HepG2 (cell line): ENCODE measurements at regions not wholly inside any gene's neighbourhood (a gene's known extent, or its start where the extent isn't known, plus 50 kb on each side); places are given as distances from the start of the nearest gene placed in this dataset.
A peak's percentile ranks its signal among the peaks of the same experiment; 100 is the strongest.

ENCODE experiments used
- ATRX ChIP-seq: sonication (generic); formaldehyde crosslinking; IDR thresholded peaks from 2 replicates; pipeline ENCODE4 v1.4.0; 2020; ENCODE audit warnings: missing genetic modification reagents, borderline replicate concordance
- CBX5 ChIP-seq: sonication (generic); formaldehyde crosslinking; IDR thresholded peaks from 2 replicates; pipeline ENCODE4 v1.4.0; 2020; ENCODE audit warnings: missing genetic modification reagents, borderline replicate concordance
- CEBPG ChIP-seq: IDR thresholded peaks from 2 replicates; pipeline ENCODE4 v1.6.1; 2016
- CENPX ChIP-seq: sonication (generic); formaldehyde crosslinking; IDR thresholded peaks from 2 replicates; pipeline ENCODE4 v1.9.0; 2021; ENCODE audit warnings: mild to moderate bottlenecking, missing genetic modification reagents, moderate library complexity
- KAT2B ChIP-seq: fragments of 150-350 bp; IDR thresholded peaks from 2 replicates; pipeline ENCODE4 v1.6.1; 2014; ENCODE audit warnings: low read depth, low read length, borderline replicate concordance
- KLF11 ChIP-seq: IDR thresholded peaks from 2 replicates; pipeline ENCODE4 v1.6.1; 2016; ENCODE audit warnings: missing compliant biosample characterization
- MXD4 ChIP-seq: IDR thresholded peaks from 2 replicates; pipeline ENCODE4 v1.6.1; 2016; ENCODE audit warnings: mild to moderate bottlenecking, missing biosample characterization, missing genetic modification reagents
- NPAS2 ChIP-seq: sonication (generic); formaldehyde crosslinking; IDR thresholded peaks from 2 replicates; pipeline ENCODE4 v1.8.0; 2022; ENCODE audit warnings: mild to moderate bottlenecking, missing genetic modification reagents, borderline replicate concordance
- PRPF4 ChIP-seq: fragments of 200-400 bp; formaldehyde crosslinking; IDR thresholded peaks from 2 replicates; pipeline ENCODE4 v1.6.1; 2016; ENCODE audit warnings: low read length, low read depth; ENCODE audit not compliant: poor library complexity, severe bottlenecking
- SP1 ChIP-seq, 2 experiments: fragments of 450-650 bp in 1 of 2; sonication (generic) in 1 of 2; formaldehyde crosslinking in 1 of 2; IDR thresholded peaks; 2 replicates each; pipeline versions ENCODE4 v1.4.0 to v1.6.1; 2016 to 2020; ENCODE audit warnings: missing genetic modification reagents in 1 of 2
- TGIF2 ChIP-seq: IDR thresholded peaks from 2 replicates; pipeline ENCODE4 v1.6.1; 2016; ENCODE audit warnings: control low read depth, missing compliant biosample characterization
- ZBTB3 ChIP-seq: sonication (generic); formaldehyde crosslinking; IDR thresholded peaks from 2 replicates; pipeline ENCODE4 v1.4.0; 2020; ENCODE audit warnings: low read depth, mild to moderate bottlenecking, moderate library complexity, missing genetic modification reagents, borderline replicate concordance
- ZC3H13 ChIP-seq: sonication (generic); formaldehyde crosslinking; IDR thresholded peaks from 2 replicates; pipeline ENCODE4 v1.8.1; 2023; ENCODE audit warnings: mild to moderate bottlenecking, missing genetic modification reagents, moderate library complexity
- ZNF326 ChIP-seq: sonication (generic); formaldehyde crosslinking; IDR thresholded peaks from 2 replicates; pipeline ENCODE4 v1.4.0; 2020; ENCODE audit warnings: missing genetic modification reagents, borderline replicate concordance
- ZNF331 ChIP-seq: sonication (generic); formaldehyde crosslinking; IDR thresholded peaks from 2 replicates; pipeline ENCODE4 v1.4.0; 2020; ENCODE audit warnings: missing genetic modification reagents
- ZNF550 ChIP-seq: sonication (generic); formaldehyde crosslinking; IDR thresholded peaks from 2 replicates; pipeline ENCODE4 v1.4.0; 2020; ENCODE audit warnings: mild to moderate bottlenecking, missing genetic modification reagents, borderline replicate concordance
- ZNF569 ChIP-seq: sonication (generic); formaldehyde crosslinking; IDR thresholded peaks from 2 replicates; pipeline ENCODE4 v1.5.0; 2020; ENCODE audit warnings: mild to moderate bottlenecking, missing genetic modification reagents, moderate library complexity, borderline replicate concordance
- ZNF768 ChIP-seq: sonication (generic); formaldehyde crosslinking; IDR thresholded peaks from 2 replicates; pipeline ENCODE4 v1.4.0; 2020; ENCODE audit warnings: missing genetic modification reagents
- ZSCAN29 ChIP-seq: sonication (generic); formaldehyde crosslinking; conservative IDR thresholded peaks from 2 replicates; pipeline ENCODE4 v1.4.0; 2020; ENCODE audit warnings: mild to moderate bottlenecking, missing genetic modification reagents
- ZSCAN9 ChIP-seq: IDR thresholded peaks from 2 replicates; pipeline ENCODE4 v1.6.1; 2016; ENCODE audit warnings: borderline replicate concordance
- TF ChIP-seq, protein P1 (sequence below): sonication (generic); formaldehyde crosslinking; conservative IDR thresholded peaks from 2 replicates; pipeline ENCODE4 v1.4.0; 2020; ENCODE audit warnings: missing genetic modification reagents
- TF ChIP-seq, protein P2 (sequence below): sonication (generic); formaldehyde crosslinking; IDR thresholded peaks from 2 replicates; pipeline ENCODE4 v1.4.0; 2020; ENCODE audit warnings: missing genetic modification reagents, mild to moderate bottlenecking, borderline replicate concordance
- TF ChIP-seq, protein P3 (sequence below): IDR thresholded peaks from 2 replicates; pipeline ENCODE4 v1.6.1; 2016; ENCODE audit warnings: missing biosample characterization, missing genetic modification reagents, low read depth
- TF ChIP-seq, protein P4 (sequence below): sonication (generic); formaldehyde crosslinking; IDR thresholded peaks from 2 replicates; pipeline ENCODE4 v1.4.0; 2020; ENCODE audit warnings: mild to moderate bottlenecking, missing genetic modification reagents
- TF ChIP-seq, protein P5 (sequence below): IDR thresholded peaks from 2 replicates; pipeline ENCODE4 v1.6.1; 2016; ENCODE audit warnings: low read depth, borderline replicate concordance

DNA sequence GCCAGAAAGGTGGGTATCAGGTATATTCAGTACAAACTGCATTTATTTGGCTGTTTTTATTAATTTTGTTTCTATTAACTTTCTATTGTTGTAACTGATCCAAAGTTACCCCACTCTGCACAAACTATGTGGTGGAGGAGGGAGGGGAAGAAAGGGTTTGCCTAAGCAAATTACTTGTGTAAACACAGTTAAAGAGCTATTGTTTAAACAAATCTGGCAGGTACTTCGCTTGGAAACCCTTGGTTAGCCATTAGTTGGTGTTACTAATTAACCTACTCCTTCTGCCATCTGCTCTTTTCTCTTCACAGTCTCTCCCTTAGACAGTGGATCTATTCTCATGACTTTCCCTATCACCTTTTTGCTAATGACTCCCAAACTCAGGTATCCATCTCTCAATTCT, 328.4 kb upstream of the NECTIN3 start (continued):
- TF ChIP-seq, protein P1, sequence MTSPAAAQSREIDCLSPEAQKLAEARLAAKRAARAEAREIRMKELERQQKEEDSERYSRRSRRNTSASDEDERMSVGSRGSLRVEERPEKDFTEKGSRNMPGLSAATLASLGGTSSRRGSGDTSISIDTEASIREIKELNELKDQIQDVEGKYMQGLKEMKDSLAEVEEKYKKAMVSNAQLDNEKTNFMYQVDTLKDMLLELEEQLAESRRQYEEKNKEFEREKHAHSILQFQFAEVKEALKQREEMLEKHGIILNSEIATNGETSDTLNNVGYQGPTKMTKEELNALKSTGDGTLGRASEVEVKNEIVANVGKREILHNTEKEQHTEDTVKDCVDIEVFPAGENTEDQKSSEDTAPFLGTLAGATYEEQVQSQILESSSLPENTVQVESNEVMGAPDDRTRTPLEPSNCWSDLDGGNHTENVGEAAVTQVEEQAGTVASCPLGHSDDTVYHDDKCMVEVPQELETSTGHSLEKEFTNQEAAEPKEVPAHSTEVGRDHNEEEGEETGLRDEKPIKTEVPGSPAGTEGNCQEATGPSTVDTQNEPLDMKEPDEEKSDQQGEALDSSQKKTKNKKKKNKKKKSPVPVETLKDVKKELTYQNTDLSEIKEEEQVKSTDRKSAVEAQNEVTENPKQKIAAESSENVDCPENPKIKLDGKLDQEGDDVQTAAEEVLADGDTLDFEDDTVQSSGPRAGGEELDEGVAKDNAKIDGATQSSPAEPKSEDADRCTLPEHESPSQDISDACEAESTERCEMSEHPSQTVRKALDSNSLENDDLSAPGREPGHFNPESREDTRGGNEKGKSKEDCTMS (CRISPR knock-in tag), result no peak
- TF ChIP-seq ZNF569 (no peak), ZSCAN29 (CRISPR knock-in tag) (no peak), ZSCAN9 (CRISPR knock-in tag) (0 out of 2 replicates have a peak, but pooled peaks have one; percentile 21), TGIF2 (no peak), ZNF326 (no peak), SP1 (IDR thresholded peaks at IDR 0.05) (no peak), SP1 (CRISPR knock-in tag; IDR thresholded peaks at IDR 0.05) (no peak), PRPF4 (no peak), KAT2B (no peak), ZNF331 (CRISPR knock-in tag) (no peak), MXD4 (CRISPR knock-in tag) (0 out of 2 replicates have a peak, but pooled peaks have one; percentile 26), ZBTB3 (no peak), ZNF768 (CRISPR knock-in tag) (no peak), NPAS2 (no peak), KLF11 (0 out of 2 replicates have a peak, but pooled peaks have one; percentile 43), CBX5 (CRISPR knock-in tag) (no peak), ZC3H13 (CRISPR knock-in tag) (no peak), ATRX (no peak), ZNF550 (no peak), CENPX (CRISPR knock-in tag) (no peak), CEBPG (CRISPR knock-in tag) (peak; percentile 49)
- TF ChIP-seq, protein P2, sequence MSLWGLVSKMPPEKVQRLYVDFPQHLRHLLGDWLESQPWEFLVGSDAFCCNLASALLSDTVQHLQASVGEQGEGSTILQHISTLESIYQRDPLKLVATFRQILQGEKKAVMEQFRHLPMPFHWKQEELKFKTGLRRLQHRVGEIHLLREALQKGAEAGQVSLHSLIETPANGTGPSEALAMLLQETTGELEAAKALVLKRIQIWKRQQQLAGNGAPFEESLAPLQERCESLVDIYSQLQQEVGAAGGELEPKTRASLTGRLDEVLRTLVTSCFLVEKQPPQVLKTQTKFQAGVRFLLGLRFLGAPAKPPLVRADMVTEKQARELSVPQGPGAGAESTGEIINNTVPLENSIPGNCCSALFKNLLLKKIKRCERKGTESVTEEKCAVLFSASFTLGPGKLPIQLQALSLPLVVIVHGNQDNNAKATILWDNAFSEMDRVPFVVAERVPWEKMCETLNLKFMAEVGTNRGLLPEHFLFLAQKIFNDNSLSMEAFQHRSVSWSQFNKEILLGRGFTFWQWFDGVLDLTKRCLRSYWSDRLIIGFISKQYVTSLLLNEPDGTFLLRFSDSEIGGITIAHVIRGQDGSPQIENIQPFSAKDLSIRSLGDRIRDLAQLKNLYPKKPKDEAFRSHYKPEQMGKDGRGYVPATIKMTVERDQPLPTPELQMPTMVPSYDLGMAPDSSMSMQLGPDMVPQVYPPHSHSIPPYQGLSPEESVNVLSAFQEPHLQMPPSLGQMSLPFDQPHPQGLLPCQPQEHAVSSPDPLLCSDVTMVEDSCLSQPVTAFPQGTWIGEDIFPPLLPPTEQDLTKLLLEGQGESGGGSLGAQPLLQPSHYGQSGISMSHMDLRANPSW (CRISPR knock-in tag), result 0 out of 2 replicates have a peak, but pooled peaks have one; percentile 69
- TF ChIP-seq, protein P3, sequence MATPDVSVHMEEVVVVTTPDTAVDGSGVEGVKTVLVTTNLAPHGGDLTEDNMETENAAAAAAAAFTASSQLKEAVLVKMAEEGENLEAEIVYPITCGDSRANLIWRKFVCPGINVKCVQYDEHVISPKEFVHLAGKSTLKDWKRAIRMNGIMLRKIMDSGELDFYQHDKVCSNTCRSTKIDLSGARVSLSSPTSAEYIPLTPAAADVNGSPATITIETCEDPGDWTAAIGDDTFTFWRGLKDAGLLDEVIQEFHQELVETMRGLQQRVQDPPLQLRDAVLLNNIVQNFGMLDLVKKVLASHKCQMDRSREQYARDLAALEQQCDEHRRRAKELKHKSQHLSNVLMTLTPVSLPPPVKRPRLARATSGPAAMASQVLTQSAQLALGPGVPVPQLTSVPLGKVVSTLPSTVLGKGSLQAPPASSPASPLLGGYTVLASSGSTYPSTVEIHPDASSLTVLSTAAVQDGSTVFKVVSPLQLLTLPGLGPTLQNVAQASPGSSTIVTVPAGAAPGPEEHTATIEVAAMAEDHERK (CRISPR knock-in tag), result no peak
- TF ChIP-seq, protein P4, sequence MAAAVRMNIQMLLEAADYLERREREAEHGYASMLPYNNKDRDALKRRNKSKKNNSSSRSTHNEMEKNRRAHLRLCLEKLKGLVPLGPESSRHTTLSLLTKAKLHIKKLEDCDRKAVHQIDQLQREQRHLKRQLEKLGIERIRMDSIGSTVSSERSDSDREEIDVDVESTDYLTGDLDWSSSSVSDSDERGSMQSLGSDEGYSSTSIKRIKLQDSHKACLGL, result no peak
- TF ChIP-seq, protein P5, sequence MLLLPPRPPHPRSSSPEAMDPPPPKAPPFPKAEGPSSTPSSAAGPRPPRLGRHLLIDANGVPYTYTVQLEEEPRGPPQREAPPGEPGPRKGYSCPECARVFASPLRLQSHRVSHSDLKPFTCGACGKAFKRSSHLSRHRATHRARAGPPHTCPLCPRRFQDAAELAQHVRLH (CRISPR knock-in tag), result no peak
